ENCODE measurements at regions not wholly inside any gene's neighbourhood (a gene's known extent, or its start where the extent isn't known, plus 50 kb on each side); places are given as distances from the start of the nearest gene placed in this dataset.

- TF ChIP-seq EZH2 (IDR thresholded peaks at IDR 0.05; ENCODE audit: low read length, unreplicated experiment) (no peak), EZH2phosphoT487 (IDR thresholded peaks at IDR 0.05; ENCODE audit: borderline replicate concordance, low read length) (no peak)
- TF ChIP-seq, protein P1, sequence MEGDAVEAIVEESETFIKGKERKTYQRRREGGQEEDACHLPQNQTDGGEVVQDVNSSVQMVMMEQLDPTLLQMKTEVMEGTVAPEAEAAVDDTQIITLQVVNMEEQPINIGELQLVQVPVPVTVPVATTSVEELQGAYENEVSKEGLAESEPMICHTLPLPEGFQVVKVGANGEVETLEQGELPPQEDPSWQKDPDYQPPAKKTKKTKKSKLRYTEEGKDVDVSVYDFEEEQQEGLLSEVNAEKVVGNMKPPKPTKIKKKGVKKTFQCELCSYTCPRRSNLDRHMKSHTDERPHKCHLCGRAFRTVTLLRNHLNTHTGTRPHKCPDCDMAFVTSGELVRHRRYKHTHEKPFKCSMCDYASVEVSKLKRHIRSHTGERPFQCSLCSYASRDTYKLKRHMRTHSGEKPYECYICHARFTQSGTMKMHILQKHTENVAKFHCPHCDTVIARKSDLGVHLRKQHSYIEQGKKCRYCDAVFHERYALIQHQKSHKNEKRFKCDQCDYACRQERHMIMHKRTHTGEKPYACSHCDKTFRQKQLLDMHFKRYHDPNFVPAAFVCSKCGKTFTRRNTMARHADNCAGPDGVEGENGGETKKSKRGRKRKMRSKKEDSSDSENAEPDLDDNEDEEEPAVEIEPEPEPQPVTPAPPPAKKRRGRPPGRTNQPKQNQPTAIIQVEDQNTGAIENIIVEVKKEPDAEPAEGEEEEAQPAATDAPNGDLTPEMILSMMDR (conservative IDR thresholded peaks at IDR 0.05; ENCODE audit: low read depth, low read length) = no peak
Measured at GRCh38 chr3:181578743-181579142, 133.0 kb upstream of the SOX2 start.
